BLaER1 (cell line): ENCODE measurements at regions not wholly inside any gene's neighbourhood (a gene's known extent, or its start where the extent isn't known, plus 50 kb on each side); places are given as distances from the start of the nearest gene placed in this dataset.

ENCODE experiments used
- H3K27ac ChIP-seq: shearing (Covaris generic); formaldehyde crosslinking; 2 replicates; pipeline ENCODE4 v1.8.1; 2022
- H3K27me3 ChIP-seq: shearing (Covaris generic); formaldehyde crosslinking; 2 replicates; pipeline ENCODE4 v1.8.1; 2022
- H3K36me3 ChIP-seq: shearing (Covaris generic); formaldehyde crosslinking; 2 replicates; pipeline ENCODE4 v1.8.1; 2022
- H3K4me1 ChIP-seq: shearing (Covaris generic); formaldehyde crosslinking; 2 replicates; pipeline ENCODE4 v1.8.1; 2022
- H3K4me2 ChIP-seq: shearing (Covaris generic); formaldehyde crosslinking; 2 replicates; pipeline ENCODE4 v1.8.1; 2022
- H3K4me3 ChIP-seq: shearing (Covaris generic); formaldehyde crosslinking; 2 replicates; pipeline ENCODE4 v1.8.1; 2022
- H3K9ac ChIP-seq: shearing (Covaris generic); formaldehyde crosslinking; 2 replicates; pipeline ENCODE4 v1.8.1; 2022
- H3K9me3 ChIP-seq: shearing (Covaris generic); formaldehyde crosslinking; 2 replicates; pipeline ENCODE4 v1.8.1; 2022
- H4K20me1 ChIP-seq: shearing (Covaris generic); formaldehyde crosslinking; 2 replicates; pipeline ENCODE4 v1.8.1; 2022
- Cebpa-rat ChIP-seq: shearing (Covaris generic); IDR thresholded peaks from 2 replicates; pipeline ENCODE4 v1.8.1; 2022

- Histone ChIP-seq H3K4me1 (no peaks in the 10 kb centered on the region; the same call in 1 of the 2 replicates), H3K36me3 (no peaks in the 10 kb centered on the region), H3K27ac (no peak overlapping the region), H3K4me3 (no peak overlapping the region), H3K9me3 (peaks cover 5% of the 10 kb centered on the region; the same call in 1 of the 2 replicates), H3K4me2 (no peak overlapping the region), H4K20me1 (no peaks in the 10 kb centered on the region), H3K9ac (no peak overlapping the region), H3K27me3 (no peaks in the 10 kb centered on the region)
- TF ChIP-seq Cebpa-rat, result peak; percentile 93
These were observed 182.4 kb downstream of the IRX1 start for GRCh38 chr5:3778000-3778550.

GRCh38 chr5:3778945-3779344 is 183.3 kb downstream of the IRX1 start:
- H3K36me3 ChIP-seq, result no peaks in the 10 kb centered on the region
- H3K9me3 ChIP-seq, result peaks cover 5% of the 10 kb centered on the region; the same call in 1 of the 2 replicates
- no peak overlapping the region for H3K27ac ChIP-seq
- no peaks in the 10 kb centered on the region for H3K27me3 ChIP-seq
- H3K4me3 ChIP-seq, result no peak overlapping the region
- no peak overlapping the region for H3K9ac ChIP-seq
- no peak overlapping the region for H3K4me2 ChIP-seq
- H4K20me1 ChIP-seq, result no peaks in the 10 kb centered on the region
- no peak for TF ChIP-seq Cebpa-rat
- H3K4me1 ChIP-seq, result no peaks in the 10 kb centered on the region; the same call in 1 of the 2 replicates

GRCh38 chr5:3780278-3780677 is 184.6 kb downstream of the IRX1 start:
- Histone ChIP-seq H3K4me1 (no peaks in the 10 kb centered on the region; the same call in 1 of the 2 replicates), H3K9ac (no peak overlapping the region), H4K20me1 (no peaks in the 10 kb centered on the region), H3K27ac (no peak overlapping the region), H3K36me3 (no peaks in the 10 kb centered on the region), H3K27me3 (no peaks in the 10 kb centered on the region), H3K9me3 (0 out of 2 replicates have a peak, but pooled peaks cover under 1% of the 10 kb centered on the region), H3K4me3 (no peak overlapping the region), H3K4me2 (no peak overlapping the region)
- no peak for TF ChIP-seq Cebpa-rat

DNA sequence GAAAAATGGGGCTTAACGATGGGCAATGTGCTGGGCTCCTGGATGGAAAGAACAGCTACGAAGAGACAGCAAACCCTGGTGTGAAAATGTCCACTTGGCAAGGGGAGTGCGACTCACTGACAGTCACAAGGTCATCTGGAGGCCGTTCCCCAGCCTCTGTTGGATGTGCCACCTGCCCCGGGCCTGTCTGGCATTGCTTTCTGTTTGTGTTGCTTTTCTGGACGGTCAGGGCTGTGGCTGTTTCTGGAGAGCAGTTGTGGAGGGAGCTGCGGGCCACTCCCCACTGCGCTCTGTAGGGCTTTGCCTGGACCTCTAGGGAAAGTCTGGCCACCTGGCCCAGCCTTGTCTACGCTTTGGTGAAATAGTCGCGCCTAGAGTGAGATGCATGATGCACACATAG is 185.3 kb downstream of the IRX1 start:
- no peak for TF ChIP-seq Cebpa-rat
- Histone ChIP-seq H3K4me2 (no peak overlapping the region), H4K20me1 (no peaks in the 10 kb centered on the region), H3K4me3 (no peak overlapping the region), H3K27me3 (no peaks in the 10 kb centered on the region), H3K27ac (no peak overlapping the region), H3K36me3 (no peaks in the 10 kb centered on the region), H3K4me1 (no peaks in the 10 kb centered on the region; the same call in 1 of the 2 replicates), H3K9ac (no peak overlapping the region), H3K9me3 (no peaks in the 10 kb centered on the region)

GRCh38 chr5:3784854-3785253 is 189.2 kb downstream of the IRX1 start:
- no peak overlapping the region for H3K9ac ChIP-seq
- no peak overlapping the region for H3K4me3 ChIP-seq
- no peak for TF ChIP-seq Cebpa-rat
- H3K36me3 ChIP-seq, result no peaks in the 10 kb centered on the region
- no peaks in the 10 kb centered on the region for H4K20me1 ChIP-seq
- no peaks in the 10 kb centered on the region for H3K27me3 ChIP-seq
- H3K4me2 ChIP-seq, result no peak overlapping the region
- H3K27ac ChIP-seq, result no peak overlapping the region
- H3K9me3 ChIP-seq, result no peaks in the 10 kb centered on the region
- no peaks in the 10 kb centered on the region for H3K4me1 ChIP-seq

DNA sequence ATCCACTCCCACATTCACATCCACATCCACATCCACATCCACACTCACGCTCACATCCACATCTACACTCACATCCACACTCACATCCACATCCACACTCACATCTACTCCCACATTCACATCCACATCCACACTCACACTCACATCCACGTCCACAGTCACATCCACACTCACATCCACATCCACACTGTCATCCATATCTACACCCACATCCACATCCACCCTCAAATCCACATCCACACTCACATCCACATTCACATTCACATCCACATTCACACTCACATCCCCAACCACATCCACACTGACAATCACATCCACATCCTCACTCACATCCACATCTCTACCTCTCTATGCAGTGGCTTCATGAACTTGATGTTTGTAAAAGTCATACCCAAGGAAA is 190.5 kb downstream of the IRX1 start:
- H3K9me3 ChIP-seq, result no peaks in the 10 kb centered on the region
- H3K27me3 ChIP-seq, result no peaks in the 10 kb centered on the region
- TF ChIP-seq Cebpa-rat, result no peak
- H3K4me3 ChIP-seq, result no peak overlapping the region
- H3K4me2 ChIP-seq, result no peak overlapping the region
- no peak overlapping the region for H3K27ac ChIP-seq
- H3K4me1 ChIP-seq, result no peaks in the 10 kb centered on the region
- H3K9ac ChIP-seq, result no peak overlapping the region
- H3K36me3 ChIP-seq, result no peaks in the 10 kb centered on the region
- no peaks in the 10 kb centered on the region for H4K20me1 ChIP-seq

- Histone ChIP-seq H3K9me3 (no peaks in the 10 kb centered on the region), H3K36me3 (no peaks in the 10 kb centered on the region), H3K27ac (no peak overlapping the region), H3K4me3 (no peak overlapping the region), H3K9ac (no peak overlapping the region), H3K4me2 (no peak overlapping the region), H4K20me1 (no peaks in the 10 kb centered on the region), H3K27me3 (no peaks in the 10 kb centered on the region), H3K4me1 (no peaks in the 10 kb centered on the region)
- TF ChIP-seq Cebpa-rat, result no peak
These were observed 191.3 kb downstream of the IRX1 start for GRCh38 chr5:3786891-3787430.

DNA sequence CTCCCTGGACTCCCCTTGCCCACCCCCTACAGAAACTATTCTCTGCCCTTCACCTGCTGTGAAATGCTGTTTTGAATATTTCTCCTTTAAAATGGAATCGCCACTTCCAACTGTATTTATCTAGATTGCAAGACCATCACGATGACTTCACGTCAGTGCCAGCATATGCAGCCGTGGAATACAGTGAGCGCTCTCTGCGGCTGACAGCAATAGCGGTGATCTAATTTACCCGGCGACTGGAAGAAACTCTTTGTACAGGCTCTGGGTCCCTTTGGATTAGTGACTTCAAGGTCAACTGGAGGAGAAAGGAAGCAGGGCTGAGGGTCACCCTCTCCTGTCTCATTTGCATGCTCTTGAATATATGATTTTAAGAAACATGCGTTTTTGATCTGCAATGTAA is 192.0 kb downstream of the IRX1 start:
- Histone ChIP-seq H3K36me3 (no peaks in the 10 kb centered on the region), H3K9me3 (no peaks in the 10 kb centered on the region), H3K27ac (no peak overlapping the region), H3K27me3 (no peaks in the 10 kb centered on the region), H3K9ac (no peak overlapping the region), H3K4me2 (no peak overlapping the region), H4K20me1 (no peaks in the 10 kb centered on the region), H3K4me1 (no peaks in the 10 kb centered on the region), H3K4me3 (no peak overlapping the region)
- TF ChIP-seq Cebpa-rat, result no peak

DNA sequence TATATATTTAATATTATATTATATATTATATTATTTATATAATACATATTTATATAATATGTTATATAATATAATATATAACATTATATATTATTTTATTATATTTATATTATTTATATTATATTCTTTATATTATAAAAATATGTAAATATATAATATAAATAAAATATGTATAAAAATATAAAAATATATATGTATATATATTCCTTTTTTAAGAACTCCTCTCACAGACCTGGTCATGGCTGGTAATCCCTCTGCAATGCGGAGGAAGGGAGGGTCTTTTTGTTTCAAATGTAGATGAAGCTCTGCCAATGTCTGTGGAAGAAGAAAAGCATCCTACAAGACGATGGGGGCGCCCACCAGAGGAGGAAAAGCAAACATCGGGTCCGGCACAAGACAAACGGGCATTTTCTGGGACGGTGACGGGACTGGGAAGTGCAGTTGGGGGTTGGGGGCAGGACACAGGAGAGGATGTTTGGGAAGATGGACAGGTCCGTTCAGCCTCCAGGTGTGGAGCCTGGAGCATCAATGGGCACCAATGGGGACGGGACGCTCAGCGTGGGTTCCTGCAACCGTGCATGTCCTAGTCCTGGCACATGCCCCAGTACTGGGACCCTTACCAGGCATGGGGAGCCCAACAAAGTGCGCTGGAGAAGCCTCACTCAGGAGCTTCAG is 194.0 kb downstream of the IRX1 start:
- no peak overlapping the region for H3K9ac ChIP-seq
- TF ChIP-seq Cebpa-rat, result no peak
- no peaks in the 10 kb centered on the region for H3K36me3 ChIP-seq
- no peak overlapping the region for H3K4me3 ChIP-seq
- no peaks in the 10 kb centered on the region for H4K20me1 ChIP-seq
- no peak overlapping the region for H3K27ac ChIP-seq
- no peaks in the 10 kb centered on the region for H3K27me3 ChIP-seq
- no peak overlapping the region for H3K4me2 ChIP-seq
- H3K9me3 ChIP-seq, result peaks cover 8% of the 10 kb centered on the region
- no peaks in the 10 kb centered on the region for H3K4me1 ChIP-seq

- peaks cover 10% of the 10 kb centered on the region for H3K9me3 ChIP-seq
- H4K20me1 ChIP-seq, result no peaks in the 10 kb centered on the region
- no peak overlapping the region for H3K27ac ChIP-seq
- H3K4me3 ChIP-seq, result no peak overlapping the region
- H3K4me2 ChIP-seq, result no peak overlapping the region
- no peaks in the 10 kb centered on the region for H3K27me3 ChIP-seq
- TF ChIP-seq Cebpa-rat, result no peak
- H3K9ac ChIP-seq, result no peak overlapping the region
- H3K36me3 ChIP-seq, result no peaks in the 10 kb centered on the region
- H3K4me1 ChIP-seq, result no peaks in the 10 kb centered on the region
These were observed 197.5 kb downstream of the IRX1 start for GRCh38 chr5:3793162-3793561.
